ENCODE measurements at regions not wholly inside any gene's neighbourhood (a gene's known extent, or its start where the extent isn't known, plus 50 kb on each side); places are given as distances from the start of the nearest gene placed in this dataset.

GRCh38 chr2:881204-881918 is 69.3 kb upstream of the SNTG2 start:
- TF ChIP-seq USF2 (IDR thresholded peaks at IDR 0.05; ENCODE audit: low read length), result no peak
- TF ChIP-seq POLR2AphosphoS5 (IDR thresholded peaks at IDR 0.05; ENCODE audit: low read depth, low read length), result no peak
- TF ChIP-seq CTCF (IDR thresholded peaks at IDR 0.05; ENCODE audit: control extremely low read depth in 1 of 3, insufficient read depth in 1 of 3, low read depth in 1 of 3, low read length in 3 of 3), result no peak
- no peak for TF ChIP-seq SUZ12 (IDR thresholded peaks at IDR 0.05; ENCODE audit: low read length)
- no peak for TF ChIP-seq SIN3A (conservative IDR thresholded peaks at IDR 0.05 in 1 of 2, IDR thresholded peaks at IDR 0.05 in 1 of 2; ENCODE audit: low read depth in 1 of 2, low read length in 2 of 2)
- TF ChIP-seq POLR2A (IDR thresholded peaks at IDR 0.05; ENCODE audit: control extremely low read depth in 1 of 2, low read depth in 2 of 2, low read length in 2 of 2), result no peak
- no peak for TF ChIP-seq ZNF274 (IDR thresholded peaks at IDR 0.05; ENCODE audit: borderline replicate concordance, extremely low read depth, low read length)
- no peak for TF ChIP-seq SAP30 (IDR thresholded peaks at IDR 0.05; ENCODE audit: insufficient read depth, insufficient replicate concordance, low read length)
- TF ChIP-seq EZH2 (IDR thresholded peaks at IDR 0.05; ENCODE audit: low read depth, low read length, severe bottlenecking), result no peak
- TF ChIP-seq EGR1 (IDR thresholded peaks at IDR 0.05; ENCODE audit: borderline replicate concordance, low read depth, low read length), result no peak
- TF ChIP-seq CREB1 (IDR thresholded peaks at IDR 0.05), result no peak
- TF ChIP-seq CBX8 (IDR thresholded peaks at IDR 0.05; ENCODE audit: borderline replicate concordance, low read depth, low read length), result no peak
